ENCODE measurements at regions not wholly inside any gene's neighbourhood (a gene's known extent, or its start where the extent isn't known, plus 50 kb on each side); places are given as distances from the start of the nearest gene placed in this dataset.

DNA sequence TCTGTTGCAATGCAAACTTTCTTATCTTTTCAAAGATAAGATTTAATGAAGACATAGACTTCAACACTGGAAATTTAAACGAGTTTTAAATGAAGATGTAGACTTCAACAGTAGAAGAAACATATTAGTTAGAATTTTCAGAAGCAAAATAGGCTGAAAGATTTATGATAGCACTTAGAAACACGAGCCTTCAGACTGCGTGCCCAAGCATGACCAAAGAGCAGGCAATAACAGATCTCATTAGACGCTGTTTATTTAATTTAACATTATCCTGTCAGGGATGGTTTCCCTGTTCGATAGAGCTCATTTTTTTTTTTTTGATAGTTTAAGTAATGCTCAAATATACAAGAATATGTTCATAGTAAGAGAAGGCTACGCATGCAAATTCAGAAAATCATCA is 604.7 kb upstream of the SOX9 start:
- TF ChIP-seq, protein P1, sequence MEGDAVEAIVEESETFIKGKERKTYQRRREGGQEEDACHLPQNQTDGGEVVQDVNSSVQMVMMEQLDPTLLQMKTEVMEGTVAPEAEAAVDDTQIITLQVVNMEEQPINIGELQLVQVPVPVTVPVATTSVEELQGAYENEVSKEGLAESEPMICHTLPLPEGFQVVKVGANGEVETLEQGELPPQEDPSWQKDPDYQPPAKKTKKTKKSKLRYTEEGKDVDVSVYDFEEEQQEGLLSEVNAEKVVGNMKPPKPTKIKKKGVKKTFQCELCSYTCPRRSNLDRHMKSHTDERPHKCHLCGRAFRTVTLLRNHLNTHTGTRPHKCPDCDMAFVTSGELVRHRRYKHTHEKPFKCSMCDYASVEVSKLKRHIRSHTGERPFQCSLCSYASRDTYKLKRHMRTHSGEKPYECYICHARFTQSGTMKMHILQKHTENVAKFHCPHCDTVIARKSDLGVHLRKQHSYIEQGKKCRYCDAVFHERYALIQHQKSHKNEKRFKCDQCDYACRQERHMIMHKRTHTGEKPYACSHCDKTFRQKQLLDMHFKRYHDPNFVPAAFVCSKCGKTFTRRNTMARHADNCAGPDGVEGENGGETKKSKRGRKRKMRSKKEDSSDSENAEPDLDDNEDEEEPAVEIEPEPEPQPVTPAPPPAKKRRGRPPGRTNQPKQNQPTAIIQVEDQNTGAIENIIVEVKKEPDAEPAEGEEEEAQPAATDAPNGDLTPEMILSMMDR (conservative IDR thresholded peaks at IDR 0.05 in 1 of 2, IDR thresholded peaks at IDR 0.05 in 1 of 2; ENCODE audit: extremely low read depth in 1 of 2, insufficient read depth in 1 of 2, low read depth in 1 of 2, low read length in 2 of 2): no peak
- no peak for TF ChIP-seq EZH2 (IDR thresholded peaks at IDR 0.05; ENCODE audit: borderline replicate concordance, low read length)

Data from mammary epithelial cell (primary cell).